Fibroblast of peridontal ligament (primary cell): ENCODE measurements at regions not wholly inside any gene's neighbourhood (a gene's known extent, or its start where the extent isn't known, plus 50 kb on each side); places are given as distances from the start of the nearest gene placed in this dataset.
A peak's percentile ranks its signal among the peaks of the same experiment; 100 is the strongest.

ENCODE experiments used
- DNase-seq: peaks from one replicate; pipeline ENCODE4 v3.0.0-alpha.2; 2010; ENCODE audit errors: extremely low read depth

DNA sequence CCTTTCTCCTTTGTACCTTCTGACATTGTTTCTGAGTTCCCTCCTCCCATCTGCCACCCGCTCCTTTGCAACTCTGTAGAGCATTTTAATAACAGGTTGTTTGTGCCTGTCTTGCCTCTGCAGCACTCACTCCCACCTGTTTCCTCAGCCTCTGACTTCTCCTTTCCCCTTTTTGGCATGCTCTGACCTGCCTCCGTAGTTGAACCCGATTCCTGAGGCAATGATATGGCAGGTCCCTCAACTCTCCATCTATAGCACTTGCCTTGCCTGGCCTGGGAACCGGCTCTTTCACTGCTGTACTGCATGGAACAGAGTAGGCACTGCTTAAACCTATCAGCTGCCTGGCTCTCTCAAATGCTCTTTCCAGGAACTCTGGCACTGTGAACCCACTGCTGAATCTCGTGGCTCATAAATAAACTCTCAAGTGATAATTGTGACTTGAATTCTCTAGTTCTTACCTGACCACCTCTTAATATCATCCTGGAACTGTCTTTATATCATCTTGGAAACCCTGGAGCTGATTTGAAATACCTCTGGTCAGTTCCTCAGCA is 50.3 kb downstream of the UTRN start:
- DNase-seq: no peak

DNA sequence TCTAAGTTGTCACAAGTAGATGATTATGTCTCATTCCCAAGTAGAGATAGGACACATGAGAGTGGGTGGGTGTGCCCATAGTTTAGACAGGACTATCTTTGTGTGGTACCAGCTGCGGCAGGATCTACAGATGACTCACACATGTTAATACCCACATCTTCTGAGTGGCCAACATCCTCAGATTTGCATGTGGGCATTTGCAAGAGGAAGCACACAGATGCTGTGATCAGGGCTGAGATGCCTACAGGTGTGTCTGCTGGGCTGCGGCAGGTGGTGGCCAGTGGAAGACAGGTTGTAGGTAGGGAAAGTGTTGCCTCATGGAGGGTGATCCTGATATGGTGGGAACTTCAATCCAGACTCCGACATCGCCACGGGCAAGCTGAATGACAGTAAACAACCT is 50.8 kb downstream of the UTRN start:
- no peak for DNase-seq

DNA sequence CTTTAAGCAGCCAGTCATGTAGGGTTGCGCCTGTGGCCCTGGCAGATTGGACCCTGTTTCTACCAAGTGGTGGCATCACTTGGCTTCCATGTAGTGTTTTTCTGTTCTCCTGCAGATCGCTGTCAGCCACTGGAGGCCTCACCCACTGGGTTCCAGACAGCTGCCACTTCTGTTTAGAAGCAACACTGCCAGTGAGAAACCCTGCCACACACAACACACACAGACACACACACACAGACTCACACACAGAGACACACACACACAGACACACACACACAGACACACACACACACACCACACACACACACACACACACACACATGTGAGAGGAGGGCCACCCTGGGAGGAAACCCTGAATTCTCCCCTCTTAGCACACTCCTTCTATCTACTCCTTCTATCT is 51.8 kb downstream of the UTRN start:
- no peak for DNase-seq

DNA sequence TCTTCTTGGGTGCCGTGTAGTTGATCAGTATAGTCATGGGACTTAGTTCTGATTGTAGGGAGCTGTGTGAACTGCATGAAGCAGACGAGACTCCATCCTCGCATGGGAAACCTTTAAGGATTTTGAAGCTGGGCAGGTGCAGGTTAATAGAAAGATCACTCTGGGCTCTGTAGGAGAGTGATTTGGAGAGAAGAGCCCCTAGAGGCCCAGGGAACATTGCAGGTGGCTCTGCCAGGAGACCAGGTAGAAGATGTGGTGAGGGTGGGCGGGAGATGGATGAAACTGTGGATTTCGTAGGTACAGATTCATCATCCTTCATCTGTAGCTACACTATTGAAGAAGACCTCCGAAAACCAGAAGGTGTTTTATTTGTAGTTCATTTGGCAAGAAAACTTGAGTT is 53.3 kb downstream of the UTRN start:
- no peak for DNase-seq

DNA sequence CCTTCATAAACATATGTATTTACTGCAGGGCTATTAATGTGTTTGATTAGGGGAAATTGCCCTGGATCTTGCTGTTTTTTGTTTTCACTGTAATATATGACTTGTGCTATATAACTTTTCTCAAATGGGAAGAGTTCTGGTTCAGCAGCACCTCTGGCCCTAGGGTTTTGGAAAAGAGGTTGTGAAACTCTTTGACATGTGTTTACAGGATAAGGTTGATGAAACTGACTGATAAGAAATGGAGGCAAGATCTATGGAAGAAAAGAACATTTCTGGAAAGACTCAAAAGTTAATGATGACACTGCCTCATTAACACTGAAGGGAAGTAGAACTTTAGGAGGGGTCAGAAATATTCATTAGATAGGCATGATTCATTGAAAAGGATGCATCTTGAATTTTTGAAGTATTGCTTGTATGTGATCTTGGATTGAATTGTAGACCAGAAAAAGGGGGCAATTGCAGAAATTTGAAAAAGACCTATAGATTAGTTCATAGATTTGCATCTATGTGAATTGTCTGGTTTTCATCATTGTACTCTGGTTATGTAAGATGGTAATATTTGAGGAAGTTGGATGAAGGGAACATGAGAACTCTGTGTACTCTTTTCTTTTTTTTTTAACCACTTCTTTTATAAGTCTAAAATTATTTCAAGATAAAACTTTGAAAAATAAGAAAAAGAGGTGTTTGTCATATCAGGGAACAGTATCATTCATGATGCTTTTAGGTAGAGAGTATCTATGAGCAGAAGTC is 54.0 kb downstream of the UTRN start:
- no peak for DNase-seq

DNA sequence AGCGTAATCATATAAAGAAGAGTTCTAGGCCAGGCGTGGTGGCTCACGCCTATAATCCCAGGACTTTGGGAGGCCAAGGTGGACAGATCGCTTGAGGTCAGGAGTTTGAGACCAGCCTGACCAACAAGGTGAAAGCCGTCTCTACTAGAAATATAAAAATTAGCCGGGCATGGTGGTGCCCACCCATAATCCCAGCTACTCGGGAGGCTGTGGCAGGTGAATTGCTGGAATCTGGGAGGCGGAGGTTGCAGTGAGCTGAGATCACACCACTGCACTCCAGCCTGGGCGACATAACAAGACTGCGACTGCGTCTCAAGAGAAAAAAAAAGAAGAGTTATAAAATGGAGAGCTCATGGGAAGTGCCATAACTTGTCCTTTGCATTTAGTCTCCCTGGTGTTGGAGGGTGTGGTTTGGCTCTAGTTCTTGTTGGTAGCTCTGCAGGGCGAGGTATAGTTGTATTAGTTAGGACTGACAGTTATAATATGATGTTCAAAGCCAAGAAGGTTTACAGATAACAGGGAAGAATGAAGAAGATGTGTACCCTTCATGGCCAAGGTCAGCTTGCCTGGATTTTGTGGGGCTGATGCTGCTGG is 54.8 kb downstream of the UTRN start:
- DNase-seq: no peak

DNA sequence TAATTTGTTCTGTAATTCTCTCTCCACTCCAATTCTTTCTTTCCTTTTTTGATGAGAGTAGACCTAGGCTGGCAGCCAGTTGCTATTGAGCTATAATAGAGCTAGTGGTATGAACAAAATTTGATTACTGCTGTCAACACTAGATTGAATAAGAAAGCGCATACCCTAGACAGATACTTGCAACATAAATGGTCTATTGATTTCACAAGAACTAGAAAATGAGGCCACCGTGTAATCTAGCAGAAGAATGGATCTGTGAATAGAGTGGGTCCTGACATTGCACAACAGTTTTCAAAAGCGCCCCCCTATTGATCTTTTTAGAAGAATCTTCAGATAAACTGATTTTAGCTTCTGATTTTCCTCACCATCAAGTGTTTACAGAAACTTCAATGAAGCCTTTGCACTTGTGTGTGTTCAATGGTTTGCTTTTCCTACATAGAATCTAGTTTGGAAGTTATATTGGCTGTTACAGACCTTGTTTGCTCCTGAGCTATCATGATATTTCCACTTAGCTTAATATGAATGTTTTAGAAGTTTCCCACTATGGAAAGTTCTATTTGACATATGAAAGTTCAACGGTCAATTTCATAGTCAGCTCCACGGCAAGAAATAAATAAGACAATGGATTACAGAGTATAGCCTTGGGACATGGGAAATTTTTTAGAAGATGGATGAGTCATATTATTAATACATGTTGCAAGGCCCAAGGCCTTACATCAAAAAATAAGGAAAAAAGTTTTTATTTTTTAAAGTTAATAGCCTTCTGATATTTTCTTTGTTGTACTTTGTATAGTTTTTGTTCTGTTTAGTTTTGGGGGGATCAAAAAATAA is 55.6 kb downstream of the UTRN start:
- peak; percentile 44 for DNase-seq

DNA sequence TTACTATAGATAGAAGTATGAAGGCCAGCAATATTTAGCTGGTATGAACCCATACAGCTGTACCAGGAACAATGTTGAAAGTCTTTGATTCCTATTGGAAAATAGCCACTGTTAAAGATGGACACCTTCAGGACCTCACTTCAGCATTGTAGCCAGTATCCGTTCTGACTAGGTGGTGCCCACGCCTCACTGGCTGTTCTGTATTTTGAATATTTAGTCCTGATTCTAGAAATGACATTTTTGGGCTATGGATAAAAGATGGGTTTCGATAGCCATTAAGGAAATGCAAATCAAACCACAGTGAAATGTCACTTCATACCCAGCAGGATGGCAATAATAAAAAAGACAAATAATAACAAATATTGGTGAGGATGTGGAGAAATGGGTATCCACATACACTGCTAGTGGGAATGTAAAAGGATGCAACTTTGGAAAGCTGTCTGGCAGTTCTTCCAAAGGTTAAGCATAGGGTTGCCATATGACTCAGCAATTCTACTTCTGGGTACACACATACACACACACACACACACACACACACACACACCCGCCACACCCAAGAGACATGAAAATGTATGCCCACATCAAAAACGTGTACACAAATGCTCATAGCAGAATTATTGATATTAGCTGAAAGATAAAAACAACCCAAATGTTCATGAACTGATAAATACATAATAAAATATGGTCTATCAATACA is 56.8 kb downstream of the UTRN start:
- no peak for DNase-seq

DNA sequence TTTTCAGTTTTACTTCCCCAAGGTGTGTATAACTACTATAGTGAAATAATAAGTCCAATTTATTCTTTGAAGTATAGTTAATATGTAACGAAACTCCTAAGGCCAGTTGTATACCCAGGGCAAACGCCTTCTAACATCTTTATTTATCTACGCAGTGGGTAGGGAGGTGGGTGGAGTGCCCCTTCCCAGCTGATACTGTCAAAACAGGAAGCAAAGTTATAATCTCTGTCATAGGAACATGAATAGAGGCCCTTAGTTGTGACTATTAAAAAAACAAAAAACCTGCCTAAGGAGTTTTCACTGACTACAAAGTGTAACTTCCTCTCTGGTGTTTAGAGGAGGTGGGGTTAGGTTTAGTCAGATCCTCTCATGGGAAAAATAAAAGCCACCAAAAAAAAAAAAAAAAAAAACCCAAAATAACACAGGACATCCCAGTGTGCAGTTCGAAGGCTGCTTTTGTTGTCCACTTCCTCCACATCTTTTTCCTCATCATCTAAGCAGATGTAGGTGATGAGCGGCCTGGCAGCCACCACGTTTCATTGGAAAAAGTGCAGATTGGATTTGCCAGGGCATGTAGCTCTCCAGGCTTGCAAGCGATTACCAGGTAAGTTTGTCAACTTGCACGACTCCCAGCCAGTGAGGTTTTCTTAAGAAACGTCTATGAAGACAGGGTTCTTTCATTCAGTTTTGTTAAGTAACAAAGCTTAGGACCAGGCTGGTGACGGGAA is 58.7 kb downstream of the UTRN start:
- no peak for DNase-seq

DNA sequence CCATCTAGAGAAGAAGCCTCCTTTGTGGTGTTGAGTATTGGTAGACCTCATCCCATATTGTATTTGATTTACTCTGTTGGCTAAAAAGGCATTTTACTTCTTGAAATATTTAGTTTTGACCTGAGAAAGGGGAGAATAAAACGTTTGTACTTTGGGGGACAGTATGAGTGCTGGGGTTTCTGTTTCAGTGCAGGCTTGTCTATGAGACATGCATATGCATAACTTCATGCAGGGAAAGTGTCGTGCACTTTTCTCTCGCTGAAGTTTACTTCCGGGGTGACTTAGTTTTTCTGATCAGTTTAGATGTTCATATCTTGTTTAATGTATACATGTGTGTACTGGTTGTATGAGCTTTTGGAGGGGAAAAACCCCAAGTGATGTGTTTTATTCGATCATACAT is 59.5 kb downstream of the UTRN start:
- DNase-seq: no peak

DNA sequence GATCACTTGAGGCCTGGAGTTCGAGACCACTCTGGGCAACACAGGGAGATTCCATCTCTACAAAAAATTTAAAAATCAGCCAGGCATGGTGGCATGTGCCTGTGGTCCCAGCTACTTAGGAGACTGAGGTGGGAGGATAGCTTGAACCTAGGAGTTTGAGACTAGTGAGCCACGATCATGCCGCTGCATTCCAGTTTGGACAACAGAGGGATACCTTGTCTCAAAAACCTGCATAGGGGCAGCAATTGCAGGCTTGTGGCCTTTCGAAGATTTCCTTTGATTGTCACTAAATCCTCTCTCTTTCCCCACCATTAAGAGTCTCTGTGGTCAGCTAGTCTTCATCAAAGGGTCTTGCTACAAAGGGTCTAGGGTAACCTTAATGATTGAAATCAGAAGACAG is 60.3 kb downstream of the UTRN start:
- no peak for DNase-seq

DNA sequence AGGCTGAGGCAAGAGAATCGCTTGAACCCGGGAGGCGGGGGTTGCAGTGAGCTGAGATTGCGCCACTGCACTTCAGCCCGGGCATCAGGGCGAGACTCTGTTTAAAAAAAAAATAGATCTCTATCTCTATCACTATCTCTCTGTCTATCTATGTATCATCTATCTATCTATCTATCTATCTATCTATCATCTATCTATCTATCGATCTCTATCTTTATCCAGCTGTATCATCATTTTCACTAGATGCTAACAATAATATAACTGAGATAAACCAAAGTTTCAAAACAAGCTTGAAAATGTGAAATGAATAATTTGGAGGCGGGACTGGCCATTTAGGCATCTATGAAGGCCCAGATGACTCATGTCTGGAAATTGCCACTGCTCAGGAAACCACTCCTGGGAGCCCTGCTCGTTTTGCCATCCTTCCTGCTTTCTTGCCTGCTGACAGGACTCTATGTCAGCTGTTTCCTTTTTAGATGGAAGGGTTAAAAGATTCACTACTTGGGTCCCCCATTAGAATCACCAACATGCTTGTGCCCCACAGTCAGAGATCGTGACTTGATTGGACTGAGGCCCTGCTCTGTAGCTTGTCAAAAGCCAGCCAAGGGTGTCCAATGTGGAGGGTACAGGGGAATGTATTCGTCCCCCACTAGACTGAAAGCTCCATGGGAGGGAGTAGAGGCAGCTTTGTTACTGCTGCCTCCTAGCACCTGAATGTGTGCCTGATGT is 61.7 kb downstream of the UTRN start:
- peak; percentile 76 for DNase-seq

DNA sequence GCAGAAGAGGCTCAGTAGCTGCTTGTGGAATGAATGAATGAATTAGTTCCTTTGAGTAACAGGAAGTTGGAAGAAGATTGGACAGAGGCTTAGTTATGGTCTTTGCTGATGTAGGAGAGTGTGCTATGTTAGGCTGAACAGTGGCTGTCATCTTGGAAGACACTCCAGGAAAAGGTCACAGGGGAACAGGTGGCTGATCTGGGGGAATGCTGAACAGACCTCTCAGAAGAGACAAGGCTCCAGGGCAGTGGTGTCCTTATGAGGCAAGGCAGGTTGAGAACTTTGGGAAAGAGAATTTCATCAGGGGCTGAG is 62.3 kb downstream of the UTRN start:
- DNase-seq: no peak

DNA sequence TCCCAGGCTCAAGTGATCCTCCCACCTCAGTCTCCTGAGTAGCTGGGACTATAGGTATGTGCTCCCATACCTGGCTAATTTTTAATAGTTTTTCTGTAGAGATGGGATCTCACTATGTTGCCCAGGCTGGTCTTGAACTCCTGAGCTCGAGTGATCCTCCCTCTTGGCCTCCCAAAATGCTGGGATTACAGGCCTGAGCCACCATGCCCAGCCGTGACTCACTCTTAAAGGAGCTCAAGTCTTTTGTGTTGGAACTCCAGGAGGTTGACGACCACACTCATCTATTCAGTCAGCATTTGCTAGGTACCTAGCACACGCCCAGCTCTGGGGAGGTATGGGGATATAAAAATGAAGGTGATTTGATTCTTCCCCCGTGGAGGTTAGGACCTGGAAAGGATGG is 62.8 kb downstream of the UTRN start:
- no peak for DNase-seq

DNA sequence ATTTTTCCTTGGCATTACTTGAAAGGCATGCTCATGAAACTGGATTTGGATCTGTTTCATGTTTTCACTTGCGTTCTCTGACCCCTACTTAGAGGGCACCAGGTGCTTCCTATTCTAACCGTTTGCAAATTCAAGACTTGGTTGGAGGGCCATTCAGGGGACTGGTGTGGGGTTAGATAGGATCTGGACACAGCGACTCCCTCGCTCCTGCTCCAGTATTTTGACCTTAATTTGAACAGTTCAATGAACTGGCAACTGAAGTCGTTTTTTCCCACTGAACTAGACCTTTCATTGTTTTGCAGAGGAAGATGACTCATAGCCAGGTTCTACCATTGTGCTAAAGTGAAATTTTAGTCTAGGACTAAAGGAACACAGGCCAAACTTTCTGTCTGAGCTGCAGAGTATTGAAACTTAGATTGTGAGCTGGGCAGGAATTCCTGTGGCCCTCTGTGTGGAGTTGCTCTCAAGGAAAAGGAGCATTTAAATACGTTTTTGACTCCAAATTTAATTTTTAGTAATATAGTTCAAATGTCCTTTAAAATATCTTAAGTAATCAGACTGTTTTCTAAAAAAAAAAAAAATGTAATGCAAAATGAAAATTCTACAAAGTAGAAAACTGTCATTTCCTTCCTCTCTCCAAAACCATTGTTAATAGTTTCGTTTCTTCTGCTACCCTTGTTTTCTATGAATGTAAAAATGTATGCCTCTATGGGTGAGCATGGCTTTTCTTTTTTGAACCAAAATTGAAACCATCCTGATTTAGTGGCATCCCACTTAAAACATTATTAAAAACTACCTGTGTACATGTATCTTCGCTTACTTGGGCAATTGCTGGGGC is 64.8 kb downstream of the UTRN start:
- peak; percentile 43 for DNase-seq

DNA sequence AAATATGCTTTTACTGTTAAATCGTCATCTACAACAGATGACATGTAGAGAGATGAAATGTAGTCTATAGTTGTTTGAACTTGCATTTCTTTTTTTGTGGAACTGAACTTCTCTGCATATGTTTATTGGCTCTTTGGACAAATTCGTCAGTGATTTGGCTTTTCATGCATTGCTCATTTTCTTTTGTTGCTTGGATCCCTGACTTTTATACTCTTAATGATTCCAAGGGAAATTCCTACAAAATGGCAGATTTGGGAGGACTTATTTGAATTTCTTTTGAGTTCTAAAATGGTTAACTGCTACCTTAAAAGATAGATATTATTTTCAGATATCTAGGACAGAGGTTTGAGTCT is 65.4 kb downstream of the UTRN start:
- no peak for DNase-seq

DNA sequence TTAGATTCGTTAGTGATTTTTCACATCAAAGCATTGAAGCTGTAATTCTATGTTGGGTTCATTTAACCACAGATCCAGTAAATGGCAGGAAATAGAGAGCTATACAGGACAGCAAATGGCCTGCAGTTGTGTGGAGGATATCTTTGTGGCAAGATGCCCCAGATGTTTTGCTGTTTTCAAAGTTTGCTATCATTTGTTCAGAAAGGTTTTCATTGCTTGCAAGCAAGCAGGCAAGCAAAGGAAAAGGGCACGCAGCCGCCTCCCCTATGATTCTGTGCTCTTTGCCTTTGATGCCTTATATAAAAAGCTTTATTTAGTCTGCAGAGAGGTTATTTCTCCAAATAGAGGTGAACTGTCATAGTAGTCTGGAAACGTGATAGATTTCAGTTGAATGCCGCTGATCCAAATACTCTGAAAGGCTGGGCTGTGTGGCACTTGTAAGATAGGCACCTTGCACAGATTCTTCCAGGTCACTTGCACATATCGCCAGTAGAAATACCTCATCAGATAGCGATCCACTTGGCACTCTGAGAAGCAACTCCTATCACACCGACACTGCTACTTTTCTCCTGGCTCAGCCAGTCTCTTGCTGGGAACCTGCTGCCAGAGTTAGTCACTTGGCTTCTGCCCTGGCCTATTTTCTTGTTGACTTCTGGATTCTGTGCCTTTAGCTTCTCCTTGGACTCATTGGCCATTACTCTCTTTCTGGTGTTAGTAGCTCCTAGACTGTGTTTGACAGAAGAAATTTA is 66.4 kb downstream of the UTRN start:
- no peak for DNase-seq

DNA sequence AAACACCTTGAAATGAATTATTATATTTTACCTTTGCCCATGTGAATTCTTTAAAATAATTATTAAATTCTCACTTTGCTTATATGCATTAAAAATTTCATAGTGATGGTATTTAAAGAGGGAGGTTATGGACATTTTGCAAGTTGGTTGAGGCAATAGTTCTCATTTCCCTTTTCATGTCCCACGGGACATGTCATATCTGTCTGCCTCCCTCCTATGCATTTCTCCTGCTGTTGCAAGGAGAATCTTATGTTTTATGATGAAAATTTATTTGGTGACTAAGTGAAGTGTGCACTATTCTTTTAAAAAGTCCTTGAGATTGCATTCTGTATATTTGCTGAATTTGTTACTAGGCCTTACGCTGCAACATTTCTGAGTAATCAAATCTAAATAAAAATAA is 67.2 kb downstream of the UTRN start:
- no peak for DNase-seq

DNA sequence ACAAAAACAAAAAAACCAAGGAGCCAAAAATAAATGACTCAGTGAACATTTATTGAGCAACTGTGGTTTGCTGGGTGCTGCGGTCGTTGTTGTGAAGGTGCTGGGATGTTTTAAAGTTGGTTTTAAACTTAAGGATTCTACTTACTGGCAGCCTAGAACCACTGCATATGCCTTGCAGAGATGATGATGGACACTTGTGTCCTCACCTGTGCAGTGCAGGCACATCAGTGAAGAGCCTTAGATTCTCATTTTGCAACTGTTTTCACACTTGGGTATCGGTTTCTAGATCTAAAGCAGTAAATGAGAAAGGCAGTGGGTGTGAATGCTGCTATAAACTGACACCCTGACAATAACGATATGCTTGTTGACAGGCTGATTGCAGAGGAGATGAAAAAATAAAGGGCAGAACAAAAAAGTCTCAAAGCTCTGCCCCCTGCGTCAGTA is 68.8 kb downstream of the UTRN start:
- DNase-seq: no peak
